GM19025 (cell line): ENCODE measurements at regions not wholly inside any gene's neighbourhood (a gene's known extent, or its start where the extent isn't known, plus 50 kb on each side); places are given as distances from the start of the nearest gene placed in this dataset.
"Not testable (repeated sequence)": the region's sequence is repeated elsewhere in the genome, so short reads cannot be mapped to it uniquely, and the experiment has no call there.

Source experiments
- ATAC-seq: cut with Tn5 transposase; IDR thresholded peaks from one replicate; pipeline ENCODE4 v1.9.1; 2021; ENCODE audit warnings: mild to moderate bottlenecking, low read depth, moderate library complexity; ENCODE audit not compliant: unreplicated experiment

- no peak for ATAC-seq
These were observed 210.1 kb upstream of the NRIP1 start for GRCh38 chr21:15274701-15275485.

GRCh38 chr21:15275615-15276235 is 210.9 kb upstream of the NRIP1 start:
- ATAC-seq = no peak

- ATAC-seq = no peak
These were observed 211.4 kb upstream of the NRIP1 start for GRCh38 chr21:15276243-15276642.

- ATAC-seq = no peak
These were observed 212.7 kb upstream of the NRIP1 start for GRCh38 chr21:15277466-15277865.

- ATAC-seq = no peak
These were observed 213.5 kb upstream of the NRIP1 start for GRCh38 chr21:15278279-15278678.

GRCh38 chr21:15278851-15279250 is 214.1 kb upstream of the NRIP1 start:
- ATAC-seq = no peak

GRCh38 chr21:15279482-15279881 is 214.7 kb upstream of the NRIP1 start:
- no peak for ATAC-seq

GRCh38 chr21:15281714-15282113 is 216.9 kb upstream of the NRIP1 start:
- ATAC-seq = no peak

- ATAC-seq = no peak
These were observed 217.9 kb upstream of the NRIP1 start for GRCh38 chr21:15282665-15283064.

GRCh38 chr21:15283138-15283537 is 218.3 kb upstream of the NRIP1 start:
- ATAC-seq = no peak

GRCh38 chr21:15283789-15284188 is 219.0 kb upstream of the NRIP1 start:
- ATAC-seq = no peak

GRCh38 chr21:15285556-15285955 is 220.8 kb upstream of the NRIP1 start:
- ATAC-seq = no peak

GRCh38 chr21:15289246-15289645 is 224.4 kb upstream of the NRIP1 start:
- no peak for ATAC-seq

- no peak for ATAC-seq
These were observed 225.4 kb upstream of the NRIP1 start for GRCh38 chr21:15289896-15290841.

GRCh38 chr21:15291621-15292266 is 226.9 kb upstream of the NRIP1 start:
- ATAC-seq = no peak

- ATAC-seq = no peak
These were observed 228.4 kb upstream of the NRIP1 start for GRCh38 chr21:15293240-15293639.

GRCh38 chr21:15295875-15296274 is 231.1 kb upstream of the NRIP1 start:
- no peak for ATAC-seq

GRCh38 chr21:15297824-15298223 is 233.0 kb upstream of the NRIP1 start:
- no peak for ATAC-seq

- ATAC-seq = no peak
These were observed 233.5 kb upstream of the NRIP1 start for GRCh38 chr21:15298306-15298705.

- not testable (repeated sequence) for ATAC-seq
These were observed 234.0 kb upstream of the NRIP1 start for GRCh38 chr21:15298755-15299154.

GRCh38 chr21:15300131-15300530 is 235.3 kb upstream of the NRIP1 start:
- no peak for ATAC-seq
